ENCODE measurements at regions not wholly inside any gene's neighbourhood (a gene's known extent, or its start where the extent isn't known, plus 50 kb on each side); places are given as distances from the start of the nearest gene placed in this dataset.
"Not testable (repeated sequence)": the region's sequence is repeated elsewhere in the genome, so short reads cannot be mapped to it uniquely, and the experiment has no call there.

DNA sequence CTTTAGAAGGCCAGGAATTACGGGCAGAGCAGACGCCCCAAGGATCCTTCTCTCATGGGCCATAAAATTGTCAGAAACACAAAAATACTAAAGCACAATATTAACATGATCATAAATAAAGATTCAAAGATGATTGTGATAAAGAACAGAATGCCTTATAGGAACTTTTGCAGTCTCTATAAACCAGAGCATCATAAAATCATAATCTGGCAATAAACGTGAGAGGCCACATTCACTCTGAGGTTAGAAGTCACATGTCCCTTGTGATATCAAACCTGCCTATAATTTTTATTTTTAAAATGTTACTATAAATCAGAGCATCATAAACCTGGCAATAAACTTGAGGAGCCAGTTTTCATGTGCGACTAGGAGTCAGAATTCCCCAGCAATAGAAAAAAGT lies 100.5 kb downstream of the ZBTB18 start:
- no peak for DNase-seq (ENCODE audit: low read depth, low spot score)
- H3K9me3 ChIP-seq (ENCODE audit: low read depth, low read length) = no peaks in the 10 kb centered on the region
- no peak overlapping the region for H3K9ac ChIP-seq (ENCODE audit: insufficient read length)
- H3K4me3 ChIP-seq = no peak overlapping the region
- TF ChIP-seq POLR2AphosphoS5 (IDR thresholded peaks at IDR 0.05; ENCODE audit: borderline replicate concordance, low read depth, low read length) (no peak), FOXP2 (optimal IDR thresholded peaks at IDR 0.05; ENCODE audit: control extremely low read depth, extremely low read length, insufficient read depth) (no peak), EZH2 (IDR thresholded peaks at IDR 0.05) (no peak)
- no peaks in the 10 kb centered on the region for H3K36me3 ChIP-seq (ENCODE audit: insufficient read depth, low read length)
- no peak overlapping the region for H3K27ac ChIP-seq

DNA sequence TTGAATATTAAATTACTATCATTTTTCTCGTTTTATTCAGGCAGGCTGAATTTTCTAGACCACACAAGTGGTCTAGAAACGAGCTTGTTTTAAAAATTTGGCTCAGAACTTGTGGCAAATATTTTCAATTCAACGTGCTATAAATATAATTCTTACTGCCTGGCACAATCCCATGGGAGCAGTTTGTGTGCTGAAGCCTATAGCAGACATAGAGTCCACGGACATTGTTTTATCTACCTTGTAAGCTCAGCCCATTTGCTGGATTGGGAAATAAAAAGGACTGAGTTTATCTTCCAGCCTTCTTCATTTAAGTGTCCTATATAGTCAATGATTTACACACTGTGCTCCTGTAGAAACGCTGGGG lies 103.4 kb downstream of the ZBTB18 start:
- no peaks in the 10 kb centered on the region for H3K36me3 ChIP-seq (ENCODE audit: insufficient read depth, low read length)
- H3K9ac ChIP-seq (ENCODE audit: insufficient read length) = no peak overlapping the region
- no peak overlapping the region for H3K4me3 ChIP-seq
- TF ChIP-seq FOXP2 (optimal IDR thresholded peaks at IDR 0.05; ENCODE audit: control extremely low read depth, extremely low read length, insufficient read depth) (no peak), EZH2 (IDR thresholded peaks at IDR 0.05) (no peak), POLR2AphosphoS5 (IDR thresholded peaks at IDR 0.05; ENCODE audit: borderline replicate concordance, low read depth, low read length) (no peak)
- no peaks in the 10 kb centered on the region for H3K9me3 ChIP-seq (ENCODE audit: low read depth, low read length)
- H3K27ac ChIP-seq = no peak overlapping the region
- DNase-seq (ENCODE audit: low read depth, low spot score) = no peak

DNA sequence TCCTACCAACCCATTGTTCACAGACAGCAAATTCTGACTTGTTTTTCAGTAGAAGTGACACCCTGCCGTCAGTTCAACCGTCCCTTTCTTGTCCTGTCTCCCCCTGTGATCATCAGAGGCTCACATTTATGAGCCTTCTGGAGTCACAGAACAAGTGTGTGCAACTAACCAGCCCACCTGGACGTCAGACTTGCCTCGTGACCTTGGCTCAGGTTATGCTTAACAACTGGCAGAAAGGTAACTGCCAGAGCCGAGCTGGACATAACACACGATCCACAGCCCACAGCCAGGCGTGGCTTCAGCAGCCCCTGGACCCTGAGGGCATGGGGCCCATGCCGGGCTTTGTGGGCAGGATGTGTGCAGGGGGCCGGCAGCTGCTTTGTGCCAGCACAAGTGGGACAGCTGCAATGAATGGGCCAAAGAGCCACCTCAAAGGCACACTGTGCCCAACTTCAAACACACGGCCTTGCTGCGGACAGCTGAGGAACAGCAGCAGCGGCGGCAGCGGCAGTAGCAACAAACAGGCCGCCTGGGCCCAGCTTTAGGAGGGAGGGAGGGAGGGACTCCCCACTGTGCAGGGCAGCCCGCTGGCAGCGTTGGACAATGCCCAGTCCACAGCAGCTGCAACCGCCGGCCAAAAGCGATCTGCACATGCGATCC lies 103.9 kb downstream of the ZBTB18 start:
- no peak for DNase-seq (ENCODE audit: low read depth, low spot score)
- H3K9me3 ChIP-seq (ENCODE audit: low read depth, low read length) = no peaks in the 10 kb centered on the region
- no peak overlapping the region for H3K27ac ChIP-seq
- TF ChIP-seq FOXP2 (optimal IDR thresholded peaks at IDR 0.05; ENCODE audit: control extremely low read depth, extremely low read length, insufficient read depth) = no peak
- TF ChIP-seq EZH2 (IDR thresholded peaks at IDR 0.05) = no peak
- no peak for TF ChIP-seq POLR2AphosphoS5 (IDR thresholded peaks at IDR 0.05; ENCODE audit: borderline replicate concordance, low read depth, low read length)
- no peak overlapping the region for H3K9ac ChIP-seq (ENCODE audit: insufficient read length)
- no peaks in the 10 kb centered on the region for H3K36me3 ChIP-seq (ENCODE audit: insufficient read depth, low read length)
- H3K4me3 ChIP-seq = no peak overlapping the region

DNA sequence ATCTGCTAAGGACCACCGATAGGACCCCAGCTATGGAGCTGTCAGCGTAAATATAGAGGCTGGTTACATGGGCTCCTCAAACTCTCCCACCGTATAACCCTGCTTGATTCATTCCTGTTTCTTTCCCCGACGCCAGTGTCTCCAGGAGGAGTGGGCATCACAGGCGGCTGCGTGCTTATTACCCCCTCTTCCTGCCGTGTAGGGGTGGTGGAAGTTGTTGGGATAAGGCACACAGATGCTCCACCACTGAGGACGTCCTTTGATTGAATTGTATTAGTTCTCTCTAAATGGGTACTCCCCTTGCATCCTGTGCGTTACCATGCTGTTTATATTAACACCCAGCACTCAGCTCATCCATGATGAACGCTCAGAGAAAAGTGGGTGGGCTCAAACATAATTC lies 104.6 kb downstream of the ZBTB18 start:
- H3K9ac ChIP-seq (ENCODE audit: insufficient read length) = no peak overlapping the region
- H3K4me3 ChIP-seq = no peak overlapping the region
- H3K27ac ChIP-seq = no peak overlapping the region
- no peak for DNase-seq (ENCODE audit: low read depth, low spot score)
- TF ChIP-seq FOXP2 (optimal IDR thresholded peaks at IDR 0.05; ENCODE audit: control extremely low read depth, extremely low read length, insufficient read depth) (no peak), EZH2 (IDR thresholded peaks at IDR 0.05) (no peak), POLR2AphosphoS5 (IDR thresholded peaks at IDR 0.05; ENCODE audit: borderline replicate concordance, low read depth, low read length) (no peak)
- no peaks in the 10 kb centered on the region for H3K9me3 ChIP-seq (ENCODE audit: low read depth, low read length)
- H3K36me3 ChIP-seq (ENCODE audit: insufficient read depth, low read length) = no peaks in the 10 kb centered on the region

DNA sequence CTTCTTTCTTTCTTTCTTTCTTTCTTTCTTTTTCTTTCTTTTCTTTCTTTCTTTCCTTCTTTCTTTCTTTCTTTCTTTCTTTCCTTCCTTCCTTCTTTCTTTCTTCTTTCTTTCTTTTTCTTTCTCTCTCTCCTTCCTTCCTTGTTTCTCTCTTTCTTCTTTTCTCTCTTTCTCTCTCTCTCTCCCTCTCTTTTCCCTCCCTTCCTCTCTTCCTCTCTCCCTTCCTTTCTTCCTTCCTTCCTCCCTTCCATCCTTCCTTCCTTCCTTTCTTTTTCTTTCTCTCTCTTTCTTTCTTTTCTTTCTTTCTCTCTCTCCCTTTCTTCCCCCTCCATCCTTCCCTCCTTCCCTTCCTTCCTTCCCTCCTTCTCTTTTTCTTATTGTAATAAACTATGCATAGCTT lies 105.5 kb downstream of the ZBTB18 start:
- not testable (repeated sequence) for DNase-seq (ENCODE audit: low read depth, low spot score)

DNA sequence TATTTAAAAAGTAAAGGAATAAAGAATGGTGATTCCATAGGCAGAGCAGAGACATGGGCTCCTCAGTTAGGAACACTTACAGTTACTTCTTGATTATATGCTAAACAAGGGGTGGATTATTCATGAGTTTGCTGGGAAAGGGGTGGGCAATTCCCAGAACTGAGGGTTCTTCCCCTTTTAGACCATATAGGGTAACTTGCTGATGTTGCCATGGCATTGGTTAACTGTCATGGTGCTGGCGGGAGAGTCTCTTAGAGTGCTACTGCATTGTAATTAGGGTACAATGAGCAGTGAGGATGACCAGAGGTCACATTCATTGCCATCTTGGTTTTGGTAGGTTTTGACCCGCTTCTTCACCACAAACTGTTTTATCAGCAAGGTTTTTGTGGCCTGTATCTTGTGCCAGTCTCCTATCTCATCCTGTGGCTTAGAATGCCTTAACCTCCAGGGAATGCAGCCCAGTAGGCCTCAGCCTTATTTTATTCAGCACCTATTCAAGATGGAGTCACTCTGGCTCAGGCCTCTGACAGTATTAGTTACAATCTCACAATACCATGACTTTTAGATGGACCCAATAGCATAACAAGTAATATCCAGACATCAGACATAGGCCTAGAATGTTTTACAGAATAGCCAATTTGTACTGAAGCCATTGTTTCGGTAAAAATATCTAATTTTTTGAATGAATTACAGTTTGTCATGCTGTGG lies 106.8 kb downstream of the ZBTB18 start:
- H3K27ac ChIP-seq = no peak overlapping the region
- TF ChIP-seq EZH2 (IDR thresholded peaks at IDR 0.05) = no peak
- no peak for TF ChIP-seq FOXP2 (optimal IDR thresholded peaks at IDR 0.05; ENCODE audit: control extremely low read depth, extremely low read length, insufficient read depth)
- no peak for TF ChIP-seq POLR2AphosphoS5 (IDR thresholded peaks at IDR 0.05; ENCODE audit: borderline replicate concordance, low read depth, low read length)
- H3K9me3 ChIP-seq (ENCODE audit: low read depth, low read length) = no peaks in the 10 kb centered on the region
- H3K36me3 ChIP-seq (ENCODE audit: insufficient read depth, low read length) = no peaks in the 10 kb centered on the region
- no peak for DNase-seq (ENCODE audit: low read depth, low spot score)
- H3K9ac ChIP-seq (ENCODE audit: insufficient read length) = no peak overlapping the region
- no peak overlapping the region for H3K4me3 ChIP-seq

More for the DNA sequence above, 105.5 kb downstream of the ZBTB18 start:
- not testable (repeated sequence) for H3K36me3 ChIP-seq (ENCODE audit: insufficient read depth, low read length); H3K9me3 ChIP-seq (ENCODE audit: low read depth, low read length); H3K9ac ChIP-seq (ENCODE audit: insufficient read length); H3K4me3 ChIP-seq; H3K27ac ChIP-seq

DNA sequence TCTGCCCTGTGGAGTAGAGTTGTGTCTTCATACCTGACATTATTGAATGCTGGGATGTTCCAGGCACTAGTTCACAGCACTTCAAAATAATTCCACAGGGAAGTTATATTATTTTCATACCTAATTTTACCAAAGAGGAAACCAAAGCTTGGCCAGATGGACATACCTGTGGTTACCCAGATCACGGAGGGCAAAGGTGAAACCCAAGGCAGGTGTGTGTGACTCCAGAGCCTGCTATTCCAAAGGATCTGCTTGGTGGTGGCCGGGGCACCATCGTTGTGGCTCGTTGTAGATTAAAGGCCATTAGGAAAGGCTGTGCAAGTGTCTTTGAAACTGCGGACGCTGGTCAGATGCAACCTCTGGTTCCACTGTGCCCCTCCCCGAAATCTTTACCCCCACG lies 108.6 kb downstream of the ZBTB18 start:
- no peaks in the 10 kb centered on the region for H3K9me3 ChIP-seq (ENCODE audit: low read depth, low read length)
- H3K4me3 ChIP-seq = no peak overlapping the region
- H3K27ac ChIP-seq = no peak overlapping the region
- DNase-seq (ENCODE audit: low read depth, low spot score) = no peak
- TF ChIP-seq EZH2 (IDR thresholded peaks at IDR 0.05) = no peak
- TF ChIP-seq POLR2AphosphoS5 (IDR thresholded peaks at IDR 0.05; ENCODE audit: borderline replicate concordance, low read depth, low read length) = no peak
- no peak for TF ChIP-seq FOXP2 (optimal IDR thresholded peaks at IDR 0.05; ENCODE audit: control extremely low read depth, extremely low read length, insufficient read depth)
- H3K36me3 ChIP-seq (ENCODE audit: insufficient read depth, low read length) = no peaks in the 10 kb centered on the region
- no peak overlapping the region for H3K9ac ChIP-seq (ENCODE audit: insufficient read length)

DNA sequence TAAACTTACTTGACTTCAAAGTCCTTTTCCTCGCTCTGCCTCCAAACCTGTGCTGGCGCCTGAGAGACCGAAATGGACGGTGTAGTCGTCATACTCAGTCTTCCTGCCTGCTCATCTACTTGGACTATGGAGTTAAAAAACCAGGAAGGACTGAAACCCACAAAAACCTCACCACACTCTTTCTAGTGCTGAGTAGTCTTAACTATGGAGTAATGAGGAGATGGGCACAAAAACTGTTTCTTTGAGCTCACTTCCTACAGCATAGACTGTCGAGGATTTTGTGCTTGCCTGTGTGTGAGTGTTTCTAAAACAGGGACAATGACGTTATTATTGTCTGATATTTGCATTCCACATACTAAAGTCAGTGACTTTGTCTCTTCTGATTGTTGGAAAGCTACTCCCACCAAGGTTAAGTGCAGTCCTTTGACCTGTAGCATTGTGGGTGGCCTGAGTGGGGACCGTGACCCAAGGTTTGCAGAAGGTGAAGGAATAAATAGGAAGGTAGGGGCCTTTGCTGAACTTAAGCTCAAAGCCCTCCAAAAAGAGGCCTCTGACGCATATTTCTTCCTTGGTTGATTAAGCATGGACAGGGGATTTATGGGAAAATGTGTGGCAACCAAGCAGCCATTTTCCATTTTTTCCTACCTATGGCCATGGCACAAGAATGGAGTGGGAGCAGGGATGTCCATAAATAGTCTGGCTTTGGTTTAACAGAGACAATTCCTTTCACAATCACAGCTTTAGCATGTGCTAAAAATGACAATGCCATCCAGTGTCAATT lies 109.6 kb downstream of the ZBTB18 start:
- H3K4me3 ChIP-seq = no peak overlapping the region
- no peak for DNase-seq (ENCODE audit: low read depth, low spot score)
- no peaks in the 10 kb centered on the region for H3K36me3 ChIP-seq (ENCODE audit: insufficient read depth, low read length)
- H3K27ac ChIP-seq = no peak overlapping the region
- TF ChIP-seq POLR2AphosphoS5 (IDR thresholded peaks at IDR 0.05; ENCODE audit: borderline replicate concordance, low read depth, low read length) (no peak), EZH2 (IDR thresholded peaks at IDR 0.05) (no peak), FOXP2 (optimal IDR thresholded peaks at IDR 0.05; ENCODE audit: control extremely low read depth, extremely low read length, insufficient read depth) (no peak)
- no peaks in the 10 kb centered on the region for H3K9me3 ChIP-seq (ENCODE audit: low read depth, low read length)
- no peak overlapping the region for H3K9ac ChIP-seq (ENCODE audit: insufficient read length)

Data from SK-N-MC (cell line).